Thyroid gland (tissue), 4 donors: ENCODE measurements at regions not wholly inside any gene's neighbourhood (a gene's known extent, or its start where the extent isn't known, plus 50 kb on each side); places are given as distances from the start of the nearest gene placed in this dataset.

Source experiments
- DNase-seq, 2 donors: peaks; one replicate each; pipeline ENCODE4 v3.0.0-alpha.2; 2019
- H3K27ac ChIP-seq, 3 donors: fragments of 200-600 bp; sonication (generic); 1 replicate in 2 of 3; 2 replicates in 1 of 3; pipeline ENCODE4 v1.5.1; 2016 to 2019; ENCODE audit warnings: mild to moderate bottlenecking in 1 of 3, moderate library complexity in 1 of 3
- H3K27me3 ChIP-seq: fragments of 200-600 bp; sonication (generic); one replicate; pipeline ENCODE4 v1.5.1; 2019
- H3K36me3 ChIP-seq, 2 donors: fragments of 200-600 bp; sonication (generic); one replicate each; pipeline ENCODE4 v1.5.1; 2016 to 2019
- H3K4me1 ChIP-seq, 2 donors: fragments of 200-600 bp; sonication (generic); one replicate each; pipeline ENCODE4 v1.5.1; 2017 to 2019
- H3K4me3 ChIP-seq, 3 donors: fragments of 200-600 bp; sonication (generic); replicated peaks in 1 of 3; 1 replicate in 2 of 3; 2 replicates in 1 of 3; pipeline ENCODE4 v1.5.1; 2016; ENCODE audit warnings: mild to moderate bottlenecking in 1 of 3
- H3K9me3 ChIP-seq: fragments of 200-600 bp; sonication (generic); one replicate; pipeline ENCODE4 v1.5.1; 2017
- CTCF ChIP-seq, 6 experiments: fragments of 200-600 bp in 3 of 6; fragments of 450-650 bp in 3 of 6; sonication (generic) in 3 of 6; IDR thresholded peaks; one replicate each; pipeline ENCODE4 v1.5.1; 2016 to 2019; ENCODE audit warnings: antibody characterized with exemption in 6 of 6, mild to moderate bottlenecking in 2 of 6, inconsistent platforms in 1 of 6, moderate library complexity in 1 of 6
- POLR2A ChIP-seq, 2 donors: fragments of 450-650 bp; IDR thresholded peaks; one replicate each; pipeline ENCODE4 v1.6.1; 2017; ENCODE audit warnings: antibody characterized with exemption in 2 of 2, mild to moderate bottlenecking in 2 of 2, moderate library complexity in 1 of 2
- WGBS, 2 donors: methylation state at CpG; one replicate each; pipeline ENCODE4 v1.1.5; 2017; 5-methylcytosine and 5-hydroxymethylcytosine counted together
- intact Hi-C: fragments of 100-400 bp; cut with DNase I; formaldehyde crosslinking; loops from one replicate; pipeline ENCODE4 v1.15.1; 2023

GRCh38 chr11:116274521-116274920, 498.3 kb downstream of the BUD13 start:
- WGBS, 2 donors, result 80 to 86% methylated on average over 4 of the region's 4 CpGs
- no peak overlapping the region for H3K4me3 ChIP-seq
- no peaks in the 10 kb centered on the region for H3K36me3 ChIP-seq
- intact Hi-C loops, result loop anchor here (10.0 kb wide), 2 partner anchors 950 to 1540 kb away; no protein-coding TSS in a partner anchor
- H3K27ac ChIP-seq, result no peak overlapping the region
- TF ChIP-seq CTCF (IDR thresholded peaks at IDR 0.05) (no peak), POLR2A (IDR thresholded peaks at IDR 0.05) (no peak)
- no peaks in the 10 kb centered on the region for H3K27me3 ChIP-seq
- no peak for DNase-seq
- peaks cover 0 to 8% of the 10 kb centered on the region in 2 donors for H3K4me1 ChIP-seq
- no peaks in the 10 kb centered on the region for H3K9me3 ChIP-seq

- no peak overlapping the region for H3K4me3 ChIP-seq
- no peaks in the 10 kb centered on the region for H3K9me3 ChIP-seq
- H3K4me1 ChIP-seq, result peaks cover 0 to 8% of the 10 kb centered on the region in 2 donors
- no peak for TF ChIP-seq POLR2A (IDR thresholded peaks at IDR 0.05)
- TF ChIP-seq CTCF (IDR thresholded peaks at IDR 0.05), result no peak
- H3K27me3 ChIP-seq, result no peaks in the 10 kb centered on the region
- 67 to 70% methylated on average over 8 of the region's 8 CpGs for WGBS, 2 donors
- intact Hi-C loops, result loop anchor here (10.0 kb wide), 2 partner anchors 947 to 1537 kb away; no protein-coding TSS in a partner anchor
- H3K36me3 ChIP-seq, result no peaks in the 10 kb centered on the region
- no peak for DNase-seq
- no peak overlapping the region for H3K27ac ChIP-seq
These were observed 500.5 kb downstream of the BUD13 start for GRCh38 chr11:116272181-116272789.

GRCh38 chr11:116271479-116271878, 501.3 kb downstream of the BUD13 start:
- TF ChIP-seq CTCF (IDR thresholded peaks at IDR 0.05) (no peak), POLR2A (IDR thresholded peaks at IDR 0.05) (no peak)
- H3K4me1 ChIP-seq, result peaks cover 0 to 4% of the 10 kb centered on the region in 2 donors
- no peak for DNase-seq
- H3K27ac ChIP-seq, result no peak overlapping the region
- WGBS, 2 donors, result 73 to 87% methylated on average over 6 of the region's 6 CpGs
- H3K27me3 ChIP-seq, result no peaks in the 10 kb centered on the region
- no peaks in the 10 kb centered on the region for H3K9me3 ChIP-seq
- intact Hi-C loops, result loop anchor here (10.0 kb wide), 2 partner anchors 947 to 1537 kb away; no protein-coding TSS in a partner anchor
- H3K36me3 ChIP-seq, result no peaks in the 10 kb centered on the region
- H3K4me3 ChIP-seq, result no peak overlapping the region

- no peaks in the 10 kb centered on the region for H3K36me3 ChIP-seq
- no peaks in the 10 kb centered on the region for H3K27me3 ChIP-seq
- intact Hi-C loops, result no loop called here
- H3K9me3 ChIP-seq, result no peaks in the 10 kb centered on the region
- no peak overlapping the region for H3K4me3 ChIP-seq
- 69 to 70% methylated on average over 4 to 5 of the region's 5 CpGs for WGBS, 2 donors
- TF ChIP-seq POLR2A (IDR thresholded peaks at IDR 0.05), result no peak
- TF ChIP-seq CTCF (IDR thresholded peaks at IDR 0.05), result no peak
- H3K27ac ChIP-seq, result no peak overlapping the region
- DNase-seq, result no peak
- no peaks in the 10 kb centered on the region for H3K4me1 ChIP-seq
These were observed 505.6 kb downstream of the BUD13 start for GRCh38 chr11:116267146-116267545.

GRCh38 chr11:116263770-116264169, 509.0 kb downstream of the BUD13 start:
- intact Hi-C loops, result no loop called here
- no peaks in the 10 kb centered on the region for H3K9me3 ChIP-seq
- DNase-seq, result no peak
- no peak overlapping the region for H3K4me3 ChIP-seq
- no peak for TF ChIP-seq CTCF (IDR thresholded peaks at IDR 0.05)
- TF ChIP-seq POLR2A (IDR thresholded peaks at IDR 0.05), result no peak
- no peaks in the 10 kb centered on the region for H3K27me3 ChIP-seq
- 68 to 69% methylated on average over 8 of the region's 8 CpGs for WGBS, 2 donors
- H3K4me1 ChIP-seq, result no peaks in the 10 kb centered on the region
- no peak overlapping the region for H3K27ac ChIP-seq
- H3K36me3 ChIP-seq, result no peaks in the 10 kb centered on the region
